ENCODE measurements at regions not wholly inside any gene's neighbourhood (a gene's known extent, or its start where the extent isn't known, plus 50 kb on each side); places are given as distances from the start of the nearest gene placed in this dataset.

GRCh38 chr2:66957677-66958076 lies 439.5 kb upstream of the ETAA1 start:
- no peak for TF ChIP-seq RCOR1 (IDR thresholded peaks at IDR 0.05; ENCODE audit: insufficient replicate concordance, low read length)
- no peak for TF ChIP-seq MAFK (IDR thresholded peaks at IDR 0.05; ENCODE audit: low read depth, low read length)
- TF ChIP-seq MAZ (IDR thresholded peaks at IDR 0.05; ENCODE audit: borderline replicate concordance, low read depth, low read length): no peak
- TF ChIP-seq POLR2A (IDR thresholded peaks at IDR 0.05; ENCODE audit: low read depth, low read length): no peak
- TF ChIP-seq CTCF (conservative IDR thresholded peaks at IDR 0.05; ENCODE audit: low read depth, low read length): no peak
- no peak for TF ChIP-seq CEBPB (IDR thresholded peaks at IDR 0.05; ENCODE audit: low read depth, low read length)
- no peak for TF ChIP-seq MXI1 (IDR thresholded peaks at IDR 0.05; ENCODE audit: borderline replicate concordance, low read depth, low read length)
- TF ChIP-seq, protein P1, sequence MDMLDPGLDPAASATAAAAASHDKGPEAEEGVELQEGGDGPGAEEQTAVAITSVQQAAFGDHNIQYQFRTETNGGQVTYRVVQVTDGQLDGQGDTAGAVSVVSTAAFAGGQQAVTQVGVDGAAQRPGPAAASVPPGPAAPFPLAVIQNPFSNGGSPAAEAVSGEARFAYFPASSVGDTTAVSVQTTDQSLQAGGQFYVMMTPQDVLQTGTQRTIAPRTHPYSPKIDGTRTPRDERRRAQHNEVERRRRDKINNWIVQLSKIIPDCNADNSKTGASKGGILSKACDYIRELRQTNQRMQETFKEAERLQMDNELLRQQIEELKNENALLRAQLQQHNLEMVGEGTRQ (IDR thresholded peaks at IDR 0.05; ENCODE audit: low read depth, low read length): no peak
- no peak for TF ChIP-seq SMC3 (IDR thresholded peaks at IDR 0.05; ENCODE audit: low read depth, low read length)
- TF ChIP-seq, protein P2, sequence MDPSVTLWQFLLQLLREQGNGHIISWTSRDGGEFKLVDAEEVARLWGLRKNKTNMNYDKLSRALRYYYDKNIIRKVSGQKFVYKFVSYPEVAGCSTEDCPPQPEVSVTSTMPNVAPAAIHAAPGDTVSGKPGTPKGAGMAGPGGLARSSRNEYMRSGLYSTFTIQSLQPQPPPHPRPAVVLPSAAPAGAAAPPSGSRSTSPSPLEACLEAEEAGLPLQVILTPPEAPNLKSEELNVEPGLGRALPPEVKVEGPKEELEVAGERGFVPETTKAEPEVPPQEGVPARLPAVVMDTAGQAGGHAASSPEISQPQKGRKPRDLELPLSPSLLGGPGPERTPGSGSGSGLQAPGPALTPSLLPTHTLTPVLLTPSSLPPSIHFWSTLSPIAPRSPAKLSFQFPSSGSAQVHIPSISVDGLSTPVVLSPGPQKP (IDR thresholded peaks at IDR 0.05; ENCODE audit: borderline replicate concordance, low read depth, low read length): no peak
- TF ChIP-seq BHLHE40 (IDR thresholded peaks at IDR 0.05; ENCODE audit: low read depth, low read length): no peak
- TF ChIP-seq RAD21 (IDR thresholded peaks at IDR 0.05; ENCODE audit: low read length): no peak
- TF ChIP-seq CHD1 (IDR thresholded peaks at IDR 0.05; ENCODE audit: low read depth, low read length): no peak
- no peak for TF ChIP-seq FOS (IDR thresholded peaks at IDR 0.05; ENCODE audit: low read depth, low read length)

Measured in IMR-90 (cell line).